SK-N-DZ (cell line): ENCODE measurements at regions not wholly inside any gene's neighbourhood (a gene's known extent, or its start where the extent isn't known, plus 50 kb on each side); places are given as distances from the start of the nearest gene placed in this dataset.
A peak's percentile ranks its signal among the peaks of the same experiment; 100 is the strongest.
"Not testable (repeated sequence)": the region's sequence is repeated elsewhere in the genome, so short reads cannot be mapped to it uniquely, and the experiment has no call there.

Experiments
- DNase-seq: peaks from one replicate; pipeline ENCODE4 v3.0.0-alpha.2; 2015; ENCODE audit warnings: low spot score

DNA sequence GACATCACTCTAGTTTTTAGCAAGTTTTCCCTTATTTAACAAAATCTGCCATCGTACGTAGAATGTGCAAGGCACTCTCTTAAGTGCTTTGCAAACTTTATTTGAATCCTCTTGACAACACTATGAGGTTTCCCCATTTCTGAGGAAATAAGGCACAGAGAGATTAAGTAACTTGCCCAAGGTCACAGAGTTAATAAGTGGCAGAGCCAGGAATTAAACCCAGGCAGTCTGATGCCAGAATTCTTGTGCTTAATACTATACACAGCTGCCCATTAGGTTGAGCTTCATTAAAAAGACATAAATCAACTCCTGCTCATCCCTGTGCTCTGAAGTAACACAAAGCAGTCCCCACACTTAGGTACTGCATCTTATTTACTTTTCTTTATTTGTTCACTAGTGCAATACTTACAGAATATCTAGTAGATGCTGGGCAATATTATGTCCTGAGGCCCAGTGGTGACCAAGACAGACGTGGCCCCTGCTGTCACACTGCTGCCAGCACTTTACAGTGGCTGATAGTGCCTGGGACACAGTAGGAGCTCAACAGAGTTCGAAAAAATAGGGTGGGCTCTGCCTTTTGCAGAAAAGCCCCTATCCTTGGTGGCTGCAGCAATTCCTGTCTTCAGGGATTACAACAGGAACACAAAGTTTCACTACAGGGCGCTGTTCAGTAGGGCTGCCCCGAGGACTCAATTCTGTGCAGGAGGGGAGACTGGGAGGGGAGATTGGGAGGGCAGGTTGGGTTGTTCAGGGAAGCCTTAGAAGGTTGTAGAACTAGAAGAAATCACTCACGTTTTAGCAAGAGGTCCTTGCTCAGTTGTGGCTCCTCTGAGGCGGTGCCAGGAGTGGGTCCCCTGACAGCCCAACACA, 138.3 kb upstream of the TPM1 start:
- DNase-seq, result no peak

- DNase-seq, result no peak
Measured at GRCh38 chr15:62906627-62907026, 135.9 kb upstream of the TPM1 start.

DNA sequence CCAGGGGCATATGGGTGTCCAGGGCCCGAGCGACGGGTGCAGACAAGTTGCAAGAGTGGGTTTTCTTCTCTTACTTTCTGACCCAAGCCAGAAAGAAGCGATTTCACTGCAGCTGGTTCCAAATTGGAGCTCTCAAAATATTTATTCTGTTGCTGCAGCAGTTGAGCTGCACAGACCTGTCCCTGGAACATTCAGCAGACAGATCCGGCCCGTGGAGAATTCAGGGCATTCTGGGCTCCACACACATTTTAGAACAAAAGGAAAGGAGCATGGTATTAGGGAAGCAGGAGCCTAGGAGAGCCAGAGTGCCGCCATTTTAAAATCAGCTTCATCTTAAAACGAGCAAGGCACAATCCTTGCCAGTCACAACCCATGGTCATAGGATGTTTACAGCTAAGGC, 135.3 kb upstream of the TPM1 start:
- no peak for DNase-seq

- not testable (repeated sequence) for DNase-seq
Measured at GRCh38 chr15:62908341-62908740, 134.2 kb upstream of the TPM1 start.

DNA sequence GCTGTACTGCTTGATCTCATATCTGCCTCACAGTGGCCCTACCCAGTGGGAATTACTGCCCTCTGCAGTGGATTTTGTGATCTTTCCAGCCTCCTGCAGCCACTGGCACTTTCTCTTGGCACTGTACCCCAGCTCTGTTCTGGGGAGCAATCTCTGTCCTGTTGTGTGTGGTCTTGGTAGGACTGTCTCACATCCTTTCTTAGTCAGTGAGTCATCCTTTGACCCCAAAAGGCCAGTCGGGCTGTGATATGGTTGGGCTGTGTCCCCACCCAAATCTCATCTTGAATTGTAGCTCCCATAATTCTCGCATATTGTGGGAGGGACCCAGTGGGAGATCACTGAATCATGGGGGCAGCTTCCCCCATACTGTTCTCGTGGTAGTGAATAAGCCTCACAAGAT, 133.3 kb upstream of the TPM1 start:
- no peak for DNase-seq

DNA sequence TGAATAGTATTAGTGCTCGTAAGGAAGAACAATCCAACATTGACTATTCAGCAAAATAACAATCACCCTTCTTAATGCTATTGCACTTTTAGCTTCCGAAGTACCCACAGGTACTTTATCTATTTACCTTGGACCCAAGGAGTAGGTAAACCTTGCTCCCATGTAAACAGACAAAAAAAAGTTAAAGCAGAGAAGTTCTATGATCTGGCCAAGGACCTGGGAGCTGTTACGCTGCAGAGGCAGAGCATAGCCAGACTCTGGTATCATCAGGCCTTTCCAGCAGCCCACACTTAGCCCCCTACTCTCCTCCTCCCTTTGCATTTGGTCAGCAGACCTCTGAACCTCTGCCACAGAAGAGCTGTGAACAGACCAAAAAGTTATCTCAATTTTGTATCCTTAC, 130.3 kb upstream of the TPM1 start:
- no peak for DNase-seq

DNA sequence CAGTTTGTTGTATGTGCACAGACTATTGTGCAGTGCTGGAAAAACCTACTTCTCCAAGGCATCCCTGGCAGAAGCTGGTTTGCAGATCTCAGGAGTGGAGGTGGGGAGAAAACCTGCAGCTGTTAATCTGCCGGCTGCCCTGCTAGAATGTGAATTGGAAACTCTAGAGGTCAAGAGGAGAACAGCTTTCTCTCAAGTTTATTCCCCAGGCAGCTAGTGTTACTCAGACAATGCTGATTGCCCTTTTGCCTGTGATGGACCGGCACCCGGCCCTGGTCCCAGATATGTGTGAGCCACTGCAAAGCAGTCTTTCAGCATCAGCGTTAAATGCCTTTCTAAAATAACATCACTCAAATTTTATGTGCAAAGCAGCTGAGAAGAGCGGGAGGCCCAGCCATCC, 129.7 kb upstream of the TPM1 start:
- peak; percentile 28 for DNase-seq

DNA sequence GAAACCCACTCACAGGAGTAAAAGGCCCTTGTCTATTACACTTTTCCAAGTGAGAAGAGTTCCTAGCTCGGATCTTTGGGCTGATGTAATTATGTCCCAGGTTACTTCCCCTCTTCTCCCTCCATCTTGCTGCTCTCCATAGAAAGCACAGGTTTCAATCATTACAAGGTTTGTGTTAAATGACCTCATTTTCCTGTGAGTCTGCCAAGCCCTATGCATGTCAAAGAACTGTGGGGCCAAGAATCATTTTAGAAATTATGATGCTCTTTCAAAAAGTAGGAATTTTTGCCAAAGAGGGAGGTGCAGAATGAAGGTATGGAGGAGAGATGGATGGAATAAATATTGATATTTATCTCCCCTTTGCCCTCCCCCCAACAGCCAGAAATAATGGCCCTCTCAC, 129.3 kb upstream of the TPM1 start:
- no peak for DNase-seq

DNA sequence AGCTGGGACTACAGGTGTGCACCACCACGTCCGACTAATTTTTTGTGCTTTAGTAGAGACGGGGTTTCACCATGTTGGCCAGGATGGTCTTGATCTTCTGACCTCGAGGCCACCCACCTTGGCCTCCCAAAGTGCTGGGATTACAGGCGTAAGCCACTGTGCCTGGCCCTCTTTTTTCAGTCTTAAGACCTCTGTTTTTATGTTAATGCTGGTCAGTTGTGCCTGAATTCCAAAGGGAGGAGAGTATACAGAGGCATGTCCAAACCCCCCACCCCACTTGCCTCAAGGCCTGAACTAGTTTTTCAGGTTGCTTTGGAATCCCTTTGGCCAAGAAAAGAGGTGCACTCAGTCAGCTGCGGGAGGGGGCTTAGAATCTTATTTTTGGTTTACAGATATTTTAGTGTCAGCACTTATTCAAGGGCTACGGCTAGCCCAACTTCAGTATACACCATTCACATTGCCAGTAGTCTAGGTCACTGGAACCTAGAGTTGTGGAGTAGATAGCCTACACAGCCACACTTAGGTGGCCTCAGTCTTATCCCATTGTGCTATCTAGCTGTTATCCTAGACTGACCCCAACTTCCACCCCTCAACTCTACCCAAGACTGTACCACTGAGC, 128.0 kb upstream of the TPM1 start:
- DNase-seq, result no peak

DNA sequence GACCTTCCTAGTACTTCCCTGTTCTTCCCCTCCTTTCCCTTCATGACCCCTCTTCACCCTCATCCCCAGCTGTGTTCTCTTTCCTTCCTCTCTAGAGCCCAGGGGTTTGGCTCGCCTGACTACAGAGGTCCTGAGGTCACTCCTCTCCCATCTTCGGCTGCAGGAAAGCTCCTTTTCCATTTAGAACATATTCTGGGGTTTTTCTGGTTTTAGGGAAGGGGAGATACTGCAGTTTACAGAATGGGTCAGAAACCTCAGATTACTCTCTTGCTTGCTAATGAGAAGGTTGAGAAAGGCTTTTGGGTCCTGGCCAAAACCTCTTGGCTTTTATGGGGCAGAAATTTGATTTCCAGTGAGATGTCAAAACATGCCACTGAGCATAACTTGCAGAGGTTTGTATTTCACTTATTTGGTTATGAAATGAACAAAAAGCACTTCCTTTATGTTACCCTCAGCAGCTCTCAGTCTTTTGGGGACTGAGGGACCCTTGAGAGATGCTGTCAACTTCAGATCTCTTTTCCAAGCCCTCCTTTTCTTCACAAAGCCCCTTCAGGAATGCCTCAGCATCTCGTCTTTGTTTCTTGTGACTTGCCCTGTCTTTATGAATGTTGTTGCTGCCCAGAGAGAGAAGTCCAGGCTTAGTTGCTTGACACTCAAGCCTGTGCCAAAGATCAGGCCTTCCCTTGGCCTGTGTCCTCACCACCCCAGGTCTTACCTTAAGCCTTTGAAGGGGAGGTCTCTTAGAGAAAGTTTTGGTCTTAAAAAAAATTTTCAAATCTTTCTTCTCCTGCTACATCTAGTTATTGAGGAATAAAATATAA, 121.7 kb upstream of the TPM1 start:
- DNase-seq, result no peak

GRCh38 chr15:62922514-62922913, 120.0 kb upstream of the TPM1 start:
- no peak for DNase-seq

DNA sequence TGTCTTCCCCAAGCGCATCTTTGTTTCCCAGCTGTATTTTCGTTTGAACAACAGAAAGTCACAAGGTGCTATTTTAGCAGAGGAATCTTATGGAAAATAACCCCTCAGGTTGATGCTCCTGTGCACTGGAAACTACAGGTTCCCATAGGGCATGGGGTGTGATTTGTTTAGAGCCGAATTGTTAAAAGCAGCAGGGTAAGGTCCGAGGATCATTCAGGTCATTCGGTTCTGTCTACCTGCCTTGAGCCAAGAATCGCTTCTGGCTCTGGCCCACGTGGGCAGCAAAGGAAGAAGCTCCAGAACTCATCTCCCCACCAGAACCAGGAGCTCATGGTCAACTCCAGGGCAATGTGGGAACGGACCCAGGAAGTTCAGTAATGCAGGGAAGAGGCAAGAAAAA, 116.7 kb upstream of the TPM1 start:
- no peak for DNase-seq

GRCh38 chr15:62927196-62927595, 115.4 kb upstream of the TPM1 start:
- DNase-seq, result no peak

- no peak for DNase-seq
Measured at GRCh38 chr15:62927836-62928235, 114.7 kb upstream of the TPM1 start.

- DNase-seq, result peak; percentile 64
Measured at GRCh38 chr15:62928242-62928999, 114.1 kb upstream of the TPM1 start.

GRCh38 chr15:62929000-62929357, 113.6 kb upstream of the TPM1 start:
- DNase-seq, result no peak

DNA sequence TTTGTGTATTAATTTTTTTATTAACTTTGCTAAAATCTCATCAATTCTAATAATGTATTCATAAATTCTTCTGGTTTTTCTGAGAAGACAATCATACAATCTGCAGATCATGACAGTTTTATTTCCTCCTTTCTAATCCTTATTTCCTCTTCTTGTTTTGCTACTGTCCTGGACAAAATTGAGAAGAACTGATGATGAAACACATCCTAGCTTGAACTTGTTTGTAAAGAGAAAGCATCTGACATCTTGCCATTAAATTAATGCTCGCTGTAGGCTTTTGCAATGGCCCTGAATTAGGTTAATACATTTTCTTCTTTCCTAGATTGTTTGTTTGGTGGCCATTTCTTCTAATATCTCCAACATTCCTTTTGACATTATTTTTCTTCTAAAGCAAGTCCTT, 110.9 kb upstream of the TPM1 start:
- DNase-seq, result no peak

DNA sequence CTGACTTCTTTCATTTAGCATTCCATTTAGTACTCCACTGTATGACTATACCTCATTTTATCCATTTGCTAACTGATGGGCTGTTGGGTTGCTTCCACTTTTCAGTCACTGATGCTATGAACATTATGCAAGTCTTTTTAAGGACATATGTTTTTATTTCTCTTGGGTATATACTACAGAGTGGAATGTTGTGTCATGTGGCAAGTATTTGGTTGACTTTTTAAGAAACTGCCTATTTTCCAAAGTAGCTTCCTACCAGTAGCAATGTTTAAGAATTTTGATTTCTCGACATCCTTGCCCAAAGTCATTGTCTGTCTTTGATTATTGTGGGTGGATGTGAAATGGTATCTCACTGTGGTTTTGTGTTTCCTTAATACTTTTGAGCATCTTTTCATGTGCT, 110.1 kb upstream of the TPM1 start:
- DNase-seq, result no peak

GRCh38 chr15:62933386-62933785, 109.2 kb upstream of the TPM1 start:
- no peak for DNase-seq

- DNase-seq, result peak; percentile 95
Measured at GRCh38 chr15:62934236-62934971, 108.1 kb upstream of the TPM1 start.
